SK-N-SH treated with all-trans-retinoic acid at 6 μM for 48 hours (cell line): ENCODE measurements at regions not wholly inside any gene's neighbourhood (a gene's known extent, or its start where the extent isn't known, plus 50 kb on each side); places are given as distances from the start of the nearest gene placed in this dataset.

Experiments used
- ATAC-seq: fragments of 200-7000 bp; cut with Tn5 transposase; 3 replicates; pipeline ENCODE4 v1.9.1; 2020; ENCODE audit warnings: mild to moderate bottlenecking, moderate library complexity
- ARNTL ChIP-seq: fragments of 450-650 bp; formaldehyde crosslinking; IDR thresholded peaks from 2 replicates; pipeline ENCODE4 v1.5.0; 2020; ENCODE audit warnings: low read depth, mild to moderate bottlenecking, moderate library complexity, borderline replicate concordance
- CREB5 ChIP-seq: fragments of 250-450 bp; sonication (Bioruptor Pico); IDR thresholded peaks from 2 replicates; pipeline ENCODE4 v1.5.1; 2020; ENCODE audit warnings: low read depth, mild to moderate bottlenecking, moderate library complexity
- CSDC2 ChIP-seq: fragments of 250-450 bp; sonication (Bioruptor Pico); IDR thresholded peaks from 2 replicates; pipeline ENCODE4 v1.5.0; 2020; ENCODE audit warnings: mild to moderate bottlenecking, moderate library complexity
- GLIS3 ChIP-seq: fragments of 250-450 bp; sonication (Bioruptor Pico); IDR thresholded peaks from 2 replicates; pipeline ENCODE4 v1.5.0; 2020; ENCODE audit warnings: mild to moderate bottlenecking, moderate library complexity
- ISL1 ChIP-seq: fragments of 250-450 bp; sonication (Bioruptor Pico); IDR thresholded peaks from 2 replicates; pipeline ENCODE4 v2.1.2; 2022; ENCODE audit warnings: mild to moderate bottlenecking, moderate library complexity
- OSR1 ChIP-seq: fragments of 250-450 bp; sonication (Bioruptor Pico); IDR thresholded peaks from 2 replicates; pipeline ENCODE4 v1.8.0; 2022; ENCODE audit warnings: moderate library complexity, mild to moderate bottlenecking, inconsistent platforms
- PATZ1 ChIP-seq: fragments of 250-450 bp; sonication (Bioruptor Pico); IDR thresholded peaks from 2 replicates; pipeline ENCODE4 v1.8.0; 2020; ENCODE audit warnings: mild to moderate bottlenecking, moderate library complexity, borderline replicate concordance
- POU6F1 ChIP-seq: fragments of 250-450 bp; sonication (Bioruptor Pico); IDR thresholded peaks from 2 replicates; pipeline ENCODE4 v1.8.0; 2021; ENCODE audit warnings: low read depth, mild to moderate bottlenecking, moderate library complexity, borderline replicate concordance
- RARB ChIP-seq: fragments of 250-450 bp; sonication (Bioruptor Pico); IDR thresholded peaks from 2 replicates; pipeline ENCODE4 v1.8.0; 2021; ENCODE audit warnings: mild to moderate bottlenecking, moderate library complexity
- SNAI2 ChIP-seq: fragments of 250-450 bp; sonication (Bioruptor Pico); IDR thresholded peaks from 2 replicates; pipeline ENCODE4 v1.5.0; 2020; ENCODE audit warnings: mild to moderate bottlenecking, moderate library complexity
- TCF4 ChIP-seq: fragments of 250-450 bp; sonication (Bioruptor Pico); IDR thresholded peaks from 2 replicates; pipeline ENCODE4 v1.8.0; 2021; ENCODE audit warnings: mild to moderate bottlenecking, moderate library complexity, borderline replicate concordance
- TOX ChIP-seq: fragments of 250-450 bp; sonication (Bioruptor Pico); IDR thresholded peaks from 2 replicates; pipeline ENCODE4 v1.8.0; 2021; ENCODE audit warnings: mild to moderate bottlenecking, moderate library complexity, borderline replicate concordance
- TSHZ2 ChIP-seq: fragments of 250-450 bp; sonication (Bioruptor Pico); IDR thresholded peaks from 2 replicates; pipeline ENCODE4 v1.5.0; 2020; ENCODE audit warnings: mild to moderate bottlenecking, moderate library complexity
- ZFP3 ChIP-seq: fragments of 250-450 bp; sonication (Bioruptor Pico); IDR thresholded peaks from 2 replicates; pipeline ENCODE4 v1.5.0; 2020; ENCODE audit warnings: mild to moderate bottlenecking, moderate library complexity
- ZNF565 ChIP-seq: fragments of 450-650 bp; formaldehyde crosslinking; conservative IDR thresholded peaks from 2 replicates; pipeline ENCODE4 v1.5.0; 2020; ENCODE audit warnings: low read depth, mild to moderate bottlenecking, moderate library complexity
- ZNF70 ChIP-seq: fragments of 450-650 bp; formaldehyde crosslinking; IDR thresholded peaks from 2 replicates; pipeline ENCODE4 v1.5.0; 2020; ENCODE audit warnings: mild to moderate bottlenecking, moderate library complexity
- ZNF8 ChIP-seq: fragments of 450-650 bp; formaldehyde crosslinking; IDR thresholded peaks from 2 replicates; pipeline ENCODE4 v1.5.0; 2020; ENCODE audit warnings: mild to moderate bottlenecking, moderate library complexity

DNA sequence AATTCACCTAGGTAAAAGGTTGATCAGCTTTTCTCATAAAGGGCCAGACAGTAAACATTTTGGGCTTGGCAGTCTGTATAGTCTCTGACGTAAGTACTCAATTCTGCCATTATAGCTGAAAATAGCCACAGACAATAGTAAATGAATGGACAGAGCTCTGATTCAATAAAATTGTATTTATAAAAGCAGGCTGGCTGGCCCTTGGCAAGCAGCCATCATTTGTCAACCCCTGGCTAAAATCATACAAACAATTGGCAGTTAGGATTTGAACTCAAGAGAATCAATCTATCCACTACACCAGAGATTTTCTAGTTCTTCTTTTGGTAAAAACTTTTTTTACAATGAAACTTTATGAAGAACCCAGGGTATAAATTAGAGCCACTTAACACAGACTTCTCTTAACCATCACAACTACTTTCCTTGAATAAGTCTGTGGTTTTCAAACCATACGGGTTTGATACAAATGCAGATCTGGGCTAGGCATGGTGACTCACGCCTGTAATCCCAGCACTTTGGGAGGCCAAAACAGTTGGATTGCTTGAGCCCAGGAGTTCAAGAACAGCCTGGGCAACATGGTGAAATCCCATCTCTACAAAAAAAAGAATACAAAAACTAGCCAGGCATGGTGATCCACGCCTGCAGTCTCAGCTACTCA, 124.5 kb downstream of the SLC16A9 start:
- ATAC-seq: peak; percentile 63
- TF ChIP-seq CSDC2 (CRISPR knock-in tag) (no peak), TSHZ2 (CRISPR knock-in tag) (peak; percentile 50; the same call in 1 of the 2 replicates), TCF4 (0 out of 2 replicates have a peak, but pooled peaks have one; percentile 14), ARNTL (CRISPR knock-in tag) (no peak), ISL1 (peak; percentile 81)
- TF ChIP-seq, all 23 proteins: peak for 3

DNA sequence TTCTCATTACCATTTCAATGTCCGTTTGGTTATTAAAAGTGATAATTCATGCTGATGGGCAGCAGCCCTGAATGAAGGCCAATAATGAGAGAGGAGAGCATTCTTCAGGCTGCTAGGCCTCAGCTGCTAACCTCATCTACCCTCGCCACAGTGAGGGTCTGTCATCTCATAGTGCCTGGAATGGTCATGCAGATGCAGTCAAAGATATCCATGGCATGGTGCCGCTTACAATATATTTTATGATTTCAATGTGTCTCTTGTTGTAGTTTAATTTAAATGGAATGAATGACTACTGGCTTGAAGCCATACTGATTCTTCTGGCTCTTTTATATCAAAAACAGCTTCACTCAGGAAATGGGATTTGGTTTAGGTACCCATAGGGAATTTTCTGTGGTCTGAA, 126.9 kb downstream of the SLC16A9 start:
- peak; percentile 79 for ATAC-seq

DNA sequence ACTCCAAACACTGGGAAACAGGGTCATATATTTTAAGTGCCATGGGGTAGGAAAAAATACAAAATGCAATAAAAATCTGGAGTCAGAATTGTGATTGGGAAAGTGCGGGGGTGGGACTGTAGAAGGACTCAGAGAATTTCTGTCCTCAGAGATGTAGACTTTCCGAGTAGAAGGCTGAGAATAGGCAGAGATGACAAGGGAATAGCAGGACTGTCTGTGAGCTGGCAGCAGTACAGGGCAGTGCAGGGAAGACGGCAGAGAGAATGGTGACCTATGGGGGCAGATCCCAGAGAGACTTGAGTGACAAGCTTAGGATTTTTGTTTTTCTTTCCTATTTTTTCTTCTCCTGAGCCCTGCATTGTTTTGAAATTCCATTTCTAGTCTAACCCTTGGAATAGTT, 127.6 kb downstream of the SLC16A9 start:
- no peak for TF ChIP-seq OSR1 (CRISPR knock-in tag)
- TF ChIP-seq SNAI2 (CRISPR knock-in tag): no peak
- no peak for TF ChIP-seq POU6F1 (CRISPR knock-in tag)
- TF ChIP-seq ZNF8 (CRISPR knock-in tag): no peak
- TF ChIP-seq GLIS3 (CRISPR knock-in tag): no peak
- TF ChIP-seq ZFP3 (CRISPR knock-in tag): no peak
- no peak for TF ChIP-seq CSDC2 (CRISPR knock-in tag)
- no peak for TF ChIP-seq TCF4
- TF ChIP-seq ZNF70 (CRISPR knock-in tag): no peak
- no peak for TF ChIP-seq PATZ1 (CRISPR knock-in tag)
- no peak for TF ChIP-seq RARB (CRISPR knock-in tag)
- TF ChIP-seq TOX (CRISPR knock-in tag): no peak
- no peak for TF ChIP-seq ISL1
- TF ChIP-seq ZNF565 (CRISPR knock-in tag): no peak
- no peak for TF ChIP-seq CREB5 (CRISPR knock-in tag)

More for the DNA sequence above, 126.9 kb downstream of the SLC16A9 start:
- 0 out of 2 replicates have a peak, but pooled peaks have one; percentile 35 for TF ChIP-seq TSHZ2 (CRISPR knock-in tag)
- peak; percentile 67 for TF ChIP-seq ISL1
- TF ChIP-seq ZNF565 (CRISPR knock-in tag): no peak
- TF ChIP-seq, all 23 proteins: peak for 2

More for the DNA sequence above, 127.6 kb downstream of the SLC16A9 start:
- no peak for ATAC-seq
